Suprapubic skin (tissue), 4 donors: ENCODE measurements at regions not wholly inside any gene's neighbourhood (a gene's known extent, or its start where the extent isn't known, plus 50 kb on each side); places are given as distances from the start of the nearest gene placed in this dataset.

ENCODE experiments used
- POLR2A ChIP-seq, 2 donors: fragments of 450-650 bp; IDR thresholded peaks; one replicate each; pipeline ENCODE4 v1.6.1; 2017; ENCODE audit warnings: antibody characterized with exemption in 2 of 2, mild to moderate bottlenecking in 2 of 2, moderate library complexity in 2 of 2
- POLR2AphosphoS5 ChIP-seq, 3 donors: sonication (generic); formaldehyde crosslinking; IDR thresholded peaks; one replicate each; pipeline ENCODE4 v1.6.1; 2017; ENCODE audit warnings: antibody characterized with exemption in 3 of 3
- TF ChIP-seq, protein P1 (sequence below), 2 donors: fragments of 200-600 bp in 1 of 2; fragments of 450-650 bp in 1 of 2; sonication (generic) in 1 of 2; IDR thresholded peaks; one replicate each; pipeline ENCODE4 v1.5.1; 2016 to 2019; ENCODE audit warnings: antibody characterized with exemption in 2 of 2, mild to moderate bottlenecking in 1 of 2, moderate library complexity in 1 of 2

DNA sequence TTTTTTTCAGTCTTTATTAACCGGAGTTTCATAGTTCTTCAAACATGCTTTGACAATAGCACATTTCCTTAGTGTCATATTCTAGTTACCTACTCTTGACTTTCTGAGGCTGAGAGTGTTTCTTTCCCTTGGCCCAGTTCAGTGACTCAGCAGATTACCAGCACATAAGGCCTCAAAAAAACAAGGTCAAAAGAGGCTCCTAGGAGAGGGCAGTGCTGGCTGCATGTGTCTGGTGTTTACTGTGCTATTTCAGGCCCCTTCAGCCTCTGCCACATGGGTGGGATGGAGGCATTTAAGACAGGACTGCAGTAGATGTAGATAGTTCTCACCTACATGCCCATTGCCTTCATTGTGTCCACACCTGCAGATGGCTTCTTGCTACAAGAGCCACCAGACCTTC is 198.2 kb upstream of the SSTR4 start:
- TF ChIP-seq, protein P1, sequence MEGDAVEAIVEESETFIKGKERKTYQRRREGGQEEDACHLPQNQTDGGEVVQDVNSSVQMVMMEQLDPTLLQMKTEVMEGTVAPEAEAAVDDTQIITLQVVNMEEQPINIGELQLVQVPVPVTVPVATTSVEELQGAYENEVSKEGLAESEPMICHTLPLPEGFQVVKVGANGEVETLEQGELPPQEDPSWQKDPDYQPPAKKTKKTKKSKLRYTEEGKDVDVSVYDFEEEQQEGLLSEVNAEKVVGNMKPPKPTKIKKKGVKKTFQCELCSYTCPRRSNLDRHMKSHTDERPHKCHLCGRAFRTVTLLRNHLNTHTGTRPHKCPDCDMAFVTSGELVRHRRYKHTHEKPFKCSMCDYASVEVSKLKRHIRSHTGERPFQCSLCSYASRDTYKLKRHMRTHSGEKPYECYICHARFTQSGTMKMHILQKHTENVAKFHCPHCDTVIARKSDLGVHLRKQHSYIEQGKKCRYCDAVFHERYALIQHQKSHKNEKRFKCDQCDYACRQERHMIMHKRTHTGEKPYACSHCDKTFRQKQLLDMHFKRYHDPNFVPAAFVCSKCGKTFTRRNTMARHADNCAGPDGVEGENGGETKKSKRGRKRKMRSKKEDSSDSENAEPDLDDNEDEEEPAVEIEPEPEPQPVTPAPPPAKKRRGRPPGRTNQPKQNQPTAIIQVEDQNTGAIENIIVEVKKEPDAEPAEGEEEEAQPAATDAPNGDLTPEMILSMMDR (IDR thresholded peaks at IDR 0.05) = no peak
- no peak for TF ChIP-seq POLR2A (IDR thresholded peaks at IDR 0.05)
- TF ChIP-seq POLR2AphosphoS5 (IDR thresholded peaks at IDR 0.05) = no peak
